Fibroblast of pulmonary artery (primary cell): ENCODE measurements at regions not wholly inside any gene's neighbourhood (a gene's known extent, or its start where the extent isn't known, plus 50 kb on each side); places are given as distances from the start of the nearest gene placed in this dataset.

ENCODE experiments used
- DNase-seq: peaks from one replicate; pipeline ENCODE4 v3.0.0-alpha.2; 2010; ENCODE audit warnings: low read depth
- H3K4me3 ChIP-seq: replicated peaks from 2 replicates; pipeline ENCODE4 v1.5.1; 2011; ENCODE audit warnings: low read depth, mild to moderate bottlenecking, control low read depth, low read length, moderate library complexity
- CTCF ChIP-seq: IDR thresholded peaks from 2 replicates; pipeline ENCODE4 v1.5.1; 2011; ENCODE audit warnings: mild to moderate bottlenecking, control low read depth, low read length, inconsistent platforms; ENCODE audit errors: missing control alignments

GRCh38 chr5:22970491-22970890 is 117.3 kb upstream of the CDH12 start:
- no peak for DNase-seq
- no peak overlapping the region for H3K4me3 ChIP-seq
- no peak for TF ChIP-seq CTCF

GRCh38 chr5:22968386-22968785 is 115.2 kb upstream of the CDH12 start:
- no peak for DNase-seq
- no peak for TF ChIP-seq CTCF
- H3K4me3 ChIP-seq, result no peak overlapping the region

GRCh38 chr5:22965960-22966359 is 112.8 kb upstream of the CDH12 start:
- no peak for DNase-seq
- TF ChIP-seq CTCF, result no peak
- no peak overlapping the region for H3K4me3 ChIP-seq

GRCh38 chr5:22964632-22965031 is 111.5 kb upstream of the CDH12 start:
- no peak for DNase-seq
- TF ChIP-seq CTCF, result no peak
- H3K4me3 ChIP-seq, result no peak overlapping the region

GRCh38 chr5:22958462-22959262 is 105.5 kb upstream of the CDH12 start:
- no peak for TF ChIP-seq CTCF
- no peak for DNase-seq
- H3K4me3 ChIP-seq, result no peak overlapping the region

- TF ChIP-seq CTCF, result no peak
- no peak overlapping the region for H3K4me3 ChIP-seq
- no peak for DNase-seq
Observed at GRCh38 chr5:22947921-22948320, 94.8 kb upstream of the CDH12 start.

- H3K4me3 ChIP-seq, result no peak overlapping the region
- no peak for DNase-seq
- TF ChIP-seq CTCF, result no peak
Observed at GRCh38 chr5:22938362-22938761, 85.2 kb upstream of the CDH12 start.
